Spinal cord (tissue), 9 donors: ENCODE measurements at regions not wholly inside any gene's neighbourhood (a gene's known extent, or its start where the extent isn't known, plus 50 kb on each side); places are given as distances from the start of the nearest gene placed in this dataset.

Source experiments
- DNase-seq, 6 donors: peaks; one replicate each; pipeline versions ENCODE4 v3.0.0 to v3.0.0-alpha.2; 2013 to 2015; ENCODE audit warnings: low spot score in 6 of 6, low read depth in 4 of 6
- H3K27ac ChIP-seq: one replicate; pipeline ENCODE4 v1.5.1; 2013; ENCODE audit warnings: low read depth, low read length, control low read depth
- H3K27me3 ChIP-seq: one replicate; pipeline ENCODE4 v1.6.1; 2013; ENCODE audit warnings: low read length; ENCODE audit not compliant: control insufficient read depth, insufficient read depth
- H3K36me3 ChIP-seq: one replicate; pipeline ENCODE4 v1.6.1; 2013; ENCODE audit warnings: low read length; ENCODE audit not compliant: control insufficient read depth, insufficient read depth
- H3K4me1 ChIP-seq: one replicate; pipeline ENCODE4 v1.6.1; 2013; ENCODE audit warnings: low read length; ENCODE audit not compliant: control insufficient read depth, insufficient read depth
- H3K4me3 ChIP-seq: one replicate; pipeline ENCODE4 v1.5.1; 2013; ENCODE audit warnings: low read depth, low read length, control low read depth
- H3K9me3 ChIP-seq: one replicate; pipeline ENCODE4 v1.6.1; 2013; ENCODE audit warnings: low read length; ENCODE audit not compliant: control insufficient read depth, insufficient read depth
- WGBS: methylation state at CpG from one replicate; pipeline ENCODE4 v1.1.5; 2013; ENCODE audit warnings: missing lambda C conversion rate; ENCODE audit not compliant: insufficient coverage; 5-methylcytosine and 5-hydroxymethylcytosine counted together
- donor health status: healthy.

GRCh38 chr5:126693806-126694205, 83.1 kb upstream of the LMNB1 start:
- H3K36me3 ChIP-seq, result no peaks in the 10 kb centered on the region
- WGBS, result no CpG with 5 or more reads among the region's 1 CpG
- H3K9me3 ChIP-seq, result no peaks in the 10 kb centered on the region
- no peaks in the 10 kb centered on the region for H3K27me3 ChIP-seq
- no peak overlapping the region for H3K4me3 ChIP-seq
- H3K27ac ChIP-seq, result no peak overlapping the region
- DNase-seq, result peak in 1 of 6 donors; percentile 18
- H3K4me1 ChIP-seq, result no peaks in the 10 kb centered on the region

DNA sequence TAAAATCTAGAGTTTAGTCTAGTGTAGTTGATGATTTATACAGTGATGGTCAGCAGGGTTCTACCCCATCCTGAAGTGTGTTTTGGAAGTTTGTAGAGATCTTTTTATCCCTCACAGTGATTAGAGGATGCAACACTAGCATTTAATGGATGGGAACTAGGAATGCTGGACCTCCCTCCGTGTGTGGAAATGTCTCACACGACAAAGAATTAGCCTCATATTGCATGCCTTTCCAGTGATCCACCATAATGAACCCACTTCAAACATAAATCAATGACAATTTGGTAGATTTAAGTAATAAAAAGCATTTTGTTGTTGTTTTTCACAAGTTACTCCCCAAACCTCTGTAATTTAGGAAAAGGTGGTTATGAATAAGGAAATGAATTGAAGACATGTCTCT, 82.5 kb upstream of the LMNB1 start:
- H3K27ac ChIP-seq, result no peak overlapping the region
- no peaks in the 10 kb centered on the region for H3K9me3 ChIP-seq
- WGBS, result no CpG with 5 or more reads among the region's 2 CpGs
- DNase-seq, result no peak
- H3K4me3 ChIP-seq, result no peak overlapping the region
- H3K36me3 ChIP-seq, result no peaks in the 10 kb centered on the region
- H3K27me3 ChIP-seq, result no peaks in the 10 kb centered on the region
- H3K4me1 ChIP-seq, result no peaks in the 10 kb centered on the region

- Histone ChIP-seq H3K27ac (no peak overlapping the region), H3K4me1 (no peaks in the 10 kb centered on the region), H3K27me3 (no peaks in the 10 kb centered on the region), H3K4me3 (no peak overlapping the region), H3K9me3 (no peaks in the 10 kb centered on the region), H3K36me3 (no peaks in the 10 kb centered on the region)
- DNase-seq, result no peak
- WGBS, result 100% methylated on average over 1 of the region's 1 CpG
These were observed 81.8 kb upstream of the LMNB1 start for GRCh38 chr5:126695091-126695490.

DNA sequence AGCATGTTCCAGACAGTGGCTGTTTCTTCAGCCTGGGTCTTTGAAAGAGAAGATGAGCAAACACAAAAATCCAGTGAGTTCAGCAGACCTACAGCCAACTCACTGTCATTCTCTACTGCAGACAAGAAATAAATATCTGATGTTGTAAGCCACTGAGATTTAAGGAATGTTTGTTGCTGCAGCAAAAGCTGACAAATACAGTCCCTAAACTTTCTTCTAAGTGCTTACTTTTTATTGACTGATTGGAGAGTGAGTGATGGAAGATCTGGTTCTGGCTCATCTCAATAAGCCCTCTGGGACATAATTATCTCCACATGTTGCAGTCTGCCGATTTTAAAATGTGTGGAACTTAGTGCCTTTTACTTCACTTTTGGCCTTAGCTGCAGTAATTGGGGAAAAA, 69.9 kb upstream of the LMNB1 start:
- H3K27me3 ChIP-seq, result no peaks in the 10 kb centered on the region
- H3K4me3 ChIP-seq, result no peak overlapping the region
- WGBS, result no CpG with 5 or more reads among the region's 1 CpG
- H3K27ac ChIP-seq, result no peak overlapping the region
- no peak for DNase-seq
- H3K4me1 ChIP-seq, result no peaks in the 10 kb centered on the region
- no peaks in the 10 kb centered on the region for H3K36me3 ChIP-seq
- H3K9me3 ChIP-seq, result no peaks in the 10 kb centered on the region

DNA sequence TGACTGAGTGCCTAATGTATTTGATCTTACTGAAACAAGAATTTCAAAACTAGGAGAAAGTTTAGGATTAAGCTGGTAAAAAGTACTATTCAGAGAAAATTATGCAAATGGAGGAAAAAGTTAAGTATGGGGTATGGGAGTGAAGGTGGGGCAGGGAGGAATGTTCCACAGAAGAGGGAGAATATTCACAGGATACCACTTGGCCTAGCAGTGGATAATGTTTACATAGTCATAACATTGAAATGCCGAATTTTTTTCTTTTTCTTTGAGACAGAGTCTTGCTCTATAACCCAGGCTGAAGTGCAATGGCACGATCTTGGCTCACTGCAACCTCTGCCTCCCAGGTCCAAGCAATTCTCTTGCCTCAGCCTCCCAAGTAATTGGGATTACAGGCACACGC, 61.2 kb upstream of the LMNB1 start:
- Histone ChIP-seq H3K9me3 (no peaks in the 10 kb centered on the region), H3K4me3 (no peak overlapping the region), H3K4me1 (no peaks in the 10 kb centered on the region), H3K27me3 (no peaks in the 10 kb centered on the region), H3K27ac (no peak overlapping the region), H3K36me3 (no peaks in the 10 kb centered on the region)
- WGBS, result 87% methylated on average over 3 of the region's 3 CpGs
- DNase-seq, result no peak

- WGBS, result 93% methylated on average over 5 of the region's 10 CpGs
- Histone ChIP-seq H3K27ac (no peak overlapping the region), H3K4me3 (no peak overlapping the region), H3K4me1 (no peaks in the 10 kb centered on the region), H3K9me3 (no peaks in the 10 kb centered on the region), H3K36me3 (no peaks in the 10 kb centered on the region), H3K27me3 (no peaks in the 10 kb centered on the region)
- no peak for DNase-seq
These were observed 60.1 kb upstream of the LMNB1 start for GRCh38 chr5:126716861-126717260.

GRCh38 chr5:126718236-126718868, 58.6 kb upstream of the LMNB1 start:
- H3K36me3 ChIP-seq, result no peaks in the 10 kb centered on the region
- H3K9me3 ChIP-seq, result no peaks in the 10 kb centered on the region
- no peaks in the 10 kb centered on the region for H3K27me3 ChIP-seq
- no peak overlapping the region for H3K4me3 ChIP-seq
- WGBS, result 34% methylated on average over 8 of the region's 10 CpGs
- H3K27ac ChIP-seq, result no peak overlapping the region
- no peaks in the 10 kb centered on the region for H3K4me1 ChIP-seq
- no peak for DNase-seq

- WGBS, result no CpG with 5 or more reads among the region's 4 CpGs
- Histone ChIP-seq H3K4me3 (no peak overlapping the region), H3K9me3 (no peaks in the 10 kb centered on the region), H3K36me3 (no peaks in the 10 kb centered on the region), H3K4me1 (no peaks in the 10 kb centered on the region), H3K27ac (no peak overlapping the region), H3K27me3 (no peaks in the 10 kb centered on the region)
- DNase-seq, result no peak
These were observed 56.6 kb upstream of the LMNB1 start for GRCh38 chr5:126720369-126720768.

DNA sequence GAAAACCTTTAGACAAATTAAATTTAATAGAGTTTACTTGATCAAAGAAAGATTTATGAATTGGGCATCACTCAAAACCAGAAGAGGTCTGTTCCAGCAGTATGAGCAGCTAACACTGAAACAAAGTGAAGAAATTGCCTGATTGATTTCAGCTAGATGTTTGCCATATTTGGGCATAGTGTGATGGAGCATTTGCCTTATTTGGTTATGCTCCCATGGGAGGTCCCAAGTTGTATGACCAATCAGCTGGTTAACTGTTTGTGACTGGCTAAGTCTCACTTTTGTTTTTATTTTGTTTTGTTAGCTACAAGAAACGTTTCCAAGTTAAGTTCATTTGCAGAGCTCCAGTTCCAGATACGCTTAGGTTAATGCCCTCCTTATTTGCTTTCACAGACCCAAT, 53.3 kb upstream of the LMNB1 start:
- WGBS, result no CpG with 5 or more reads among the region's 2 CpGs
- Histone ChIP-seq H3K27me3 (no peaks in the 10 kb centered on the region), H3K4me3 (no peak overlapping the region), H3K36me3 (no peaks in the 10 kb centered on the region), H3K9me3 (no peaks in the 10 kb centered on the region), H3K27ac (no peak overlapping the region), H3K4me1 (no peaks in the 10 kb centered on the region)
- DNase-seq, result no peak
